Liver (tissue), 7 donors: ENCODE measurements at regions not wholly inside any gene's neighbourhood (a gene's known extent, or its start where the extent isn't known, plus 50 kb on each side); places are given as distances from the start of the nearest gene placed in this dataset.
"Not testable (repeated sequence)": the region's sequence is repeated elsewhere in the genome, so short reads cannot be mapped to it uniquely, and the experiment has no call there.

Source experiments
- DNase-seq: peaks from one replicate; pipeline ENCODE4 v3.0.0-alpha.2; 2017; ENCODE audit warnings: low spot score
- H3K27ac ChIP-seq, 2 donors: one replicate each; pipeline ENCODE4 v1.7.0; 2013; ENCODE audit warnings: inconsistent platforms in 2 of 2, low read length in 2 of 2, control low read depth in 1 of 2, low read depth in 1 of 2, mild to moderate bottlenecking in 1 of 2
- H3K27me3 ChIP-seq, 4 donors: one replicate each; pipeline versions ENCODE4 v1.6.1 to v1.7.0; 2013; ENCODE audit warnings: low read length in 3 of 4, inconsistent platforms in 1 of 4, mild to moderate bottlenecking in 1 of 4, moderate library complexity in 1 of 4; ENCODE audit not compliant: control insufficient read depth in 4 of 4, insufficient read depth in 4 of 4
- H3K36me3 ChIP-seq, 4 donors: one replicate each; pipeline versions ENCODE4 v1.6.1 to v1.7.0; 2013; ENCODE audit warnings: low read length in 3 of 4, mild to moderate bottlenecking in 3 of 4, low read depth in 1 of 4, moderate library complexity in 1 of 4; ENCODE audit not compliant: control insufficient read depth in 4 of 4, insufficient read depth in 3 of 4
- H3K4me1 ChIP-seq, 4 donors: one replicate each; pipeline versions ENCODE4 v1.6.1 to v1.7.0; 2013; ENCODE audit warnings: low read length in 3 of 4, mild to moderate bottlenecking in 3 of 4, moderate library complexity in 1 of 4; ENCODE audit not compliant: control insufficient read depth in 4 of 4, insufficient read depth in 4 of 4
- H3K4me3 ChIP-seq, 3 donors: one replicate each; pipeline versions ENCODE4 v1.6.1 to v1.7.0; 2013; ENCODE audit warnings: low read length in 3 of 3, control low read depth in 1 of 3, low read depth in 1 of 3, mild to moderate bottlenecking in 1 of 3
- H3K9ac ChIP-seq, 2 donors: one replicate each; pipeline ENCODE4 v1.7.0; 2013; ENCODE audit warnings: low read length in 2 of 2, mild to moderate bottlenecking in 2 of 2, moderate library complexity in 2 of 2, control low read depth in 1 of 2, low read depth in 1 of 2
- H3K9me3 ChIP-seq, 4 donors: one replicate each; pipeline versions ENCODE4 v1.6.1 to v1.7.0; 2013; ENCODE audit warnings: low read length in 3 of 4; ENCODE audit not compliant: control insufficient read depth in 4 of 4
- EGR1 ChIP-seq, 2 donors: IDR thresholded peaks; 2 replicates each; pipeline ENCODE4 v1.6.1; 2016 to 2018; ENCODE audit warnings: antibody characterized with exemption in 2 of 2, low read depth in 2 of 2
- FOXA1 ChIP-seq: IDR thresholded peaks from 2 replicates; pipeline ENCODE4 v1.6.1; 2016; ENCODE audit warnings: antibody characterized with exemption
- FOXA2 ChIP-seq: IDR thresholded peaks from 2 replicates; pipeline ENCODE4 v1.6.1; 2016; ENCODE audit warnings: antibody characterized with exemption
- GABPA ChIP-seq, 2 donors: IDR thresholded peaks in 1 of 2; conservative IDR thresholded peaks in 1 of 2; 2 replicates each; pipeline ENCODE4 v1.6.1; 2016; ENCODE audit warnings: antibody characterized with exemption in 2 of 2, mild to moderate bottlenecking in 1 of 2, moderate library complexity in 1 of 2
- HNF4A ChIP-seq, 2 donors: conservative IDR thresholded peaks; 2 replicates each; pipeline ENCODE4 v1.6.1; 2016; ENCODE audit warnings: antibody characterized with exemption in 2 of 2, mild to moderate bottlenecking in 2 of 2
- HNF4G ChIP-seq: IDR thresholded peaks from 2 replicates; pipeline ENCODE4 v1.6.1; 2016; ENCODE audit warnings: antibody characterized with exemption
- JUND ChIP-seq, 2 donors: IDR thresholded peaks; 2 replicates each; pipeline ENCODE4 v1.6.1; 2016; ENCODE audit warnings: antibody characterized with exemption in 2 of 2
- SP1 ChIP-seq: IDR thresholded peaks from 2 replicates; pipeline ENCODE4 v1.6.1; 2018; ENCODE audit warnings: antibody characterized with exemption, mild to moderate bottlenecking
- YY1 ChIP-seq: IDR thresholded peaks from 2 replicates; pipeline ENCODE4 v1.6.1; 2016; ENCODE audit warnings: antibody characterized with exemption, mild to moderate bottlenecking
- WGBS: extraction: QIAGEN DNeasy Blood & Tissue Kit; methylation state at CpG from one replicate; pipeline ENCODE4 v1.1.7; 2013; 5-methylcytosine and 5-hydroxymethylcytosine counted together
- TF ChIP-seq, protein P1 (sequence below): IDR thresholded peaks from 2 replicates; pipeline ENCODE4 v1.6.1; 2016; ENCODE audit warnings: antibody characterized with exemption
- TF ChIP-seq, protein P2 (sequence below): IDR thresholded peaks from 2 replicates; pipeline ENCODE4 v1.6.1; 2016; ENCODE audit warnings: antibody characterized with exemption, mild to moderate bottlenecking
- donor health status: healthy.
- donor health status: healthy.
- donor health status: healthy.
- donor health status: healthy.

DNA sequence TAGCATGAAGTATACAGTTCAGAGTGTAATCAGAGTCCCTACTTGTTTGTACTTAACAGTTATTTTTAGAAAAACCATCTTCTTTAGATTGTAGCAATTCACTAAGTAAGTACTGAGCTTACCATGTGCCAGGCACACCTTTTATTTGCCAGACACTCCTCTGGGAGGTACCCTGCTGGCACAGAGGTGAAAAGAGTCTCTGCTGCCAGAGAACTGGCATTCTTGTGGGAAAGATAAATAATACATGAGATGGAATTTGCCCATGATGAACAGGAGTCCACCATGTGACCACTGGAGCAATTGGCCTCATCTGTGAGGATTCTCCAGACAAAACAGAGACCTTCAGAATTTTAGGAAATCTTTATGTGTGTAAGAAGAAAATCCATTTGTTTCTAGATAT is 199.3 kb upstream of the SLC16A7 start:
- Histone ChIP-seq H3K4me3 (no peak overlapping the region), H3K27me3 (peaks cover 0 to 3% (median 0%) of the 10 kb centered on the region in 4 donors), H3K36me3 (no peaks in the 10 kb centered on the region), H3K9ac (no peak overlapping the region), H3K9me3 (peaks cover 0 to 2% (median 0%) of the 10 kb centered on the region in 4 donors), H3K4me1 (peaks cover 0 to 2% (median 0%) of the 10 kb centered on the region in 4 donors), H3K27ac (no peak overlapping the region)
- TF ChIP-seq SP1 (peak; percentile 16), HNF4G (peak; percentile 21), HNF4A (conservative IDR thresholded peaks at IDR 0.05) (peak; percentile 73 to 75), GABPA (IDR thresholded peaks at IDR 0.05 in 1 of 2, conservative IDR thresholded peaks at IDR 0.05 in 1 of 2) (no peak), FOXA1 (no peak), JUND (IDR thresholded peaks at IDR 0.05) (no peak), FOXA2 (no peak)
- TF ChIP-seq, protein P1, sequence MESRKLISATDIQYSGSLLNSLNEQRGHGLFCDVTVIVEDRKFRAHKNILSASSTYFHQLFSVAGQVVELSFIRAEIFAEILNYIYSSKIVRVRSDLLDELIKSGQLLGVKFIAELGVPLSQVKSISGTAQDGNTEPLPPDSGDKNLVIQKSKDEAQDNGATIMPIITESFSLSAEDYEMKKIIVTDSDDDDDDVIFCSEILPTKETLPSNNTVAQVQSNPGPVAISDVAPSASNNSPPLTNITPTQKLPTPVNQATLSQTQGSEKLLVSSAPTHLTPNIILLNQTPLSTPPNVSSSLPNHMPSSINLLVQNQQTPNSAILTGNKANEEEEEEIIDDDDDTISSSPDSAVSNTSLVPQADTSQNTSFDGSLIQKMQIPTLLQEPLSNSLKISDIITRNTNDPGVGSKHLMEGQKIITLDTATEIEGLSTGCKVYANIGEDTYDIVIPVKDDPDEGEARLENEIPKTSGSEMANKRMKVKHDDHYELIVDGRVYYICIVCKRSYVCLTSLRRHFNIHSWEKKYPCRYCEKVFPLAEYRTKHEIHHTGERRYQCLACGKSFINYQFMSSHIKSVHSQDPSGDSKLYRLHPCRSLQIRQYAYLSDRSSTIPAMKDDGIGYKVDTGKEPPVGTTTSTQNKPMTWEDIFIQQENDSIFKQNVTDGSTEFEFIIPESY, result no peak
- DNase-seq, result no peak

DNA sequence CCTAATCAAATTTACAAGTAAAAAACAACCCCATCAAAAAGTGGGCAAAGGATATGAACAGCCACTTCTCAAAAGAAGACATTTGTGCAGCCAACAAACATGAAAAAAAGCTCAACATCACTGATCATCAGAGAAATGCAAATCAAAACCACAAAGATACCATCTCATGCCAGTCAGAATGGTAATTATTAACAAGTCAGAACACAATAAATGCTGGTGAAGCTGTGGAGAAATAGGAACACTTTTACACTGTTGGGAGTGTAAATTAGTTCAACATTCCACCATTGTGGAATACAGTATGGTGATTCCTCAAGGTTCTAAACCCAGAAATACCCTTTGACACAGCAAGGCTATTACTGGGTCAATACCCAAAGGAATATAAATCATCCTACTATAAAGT is 200.5 kb upstream of the SLC16A7 start:
- not testable (repeated sequence) for H3K36me3 ChIP-seq, DNase-seq, H3K27ac ChIP-seq, H3K4me3 ChIP-seq, H3K27me3 ChIP-seq, H3K9ac ChIP-seq, H3K4me1 ChIP-seq, H3K9me3 ChIP-seq

DNA sequence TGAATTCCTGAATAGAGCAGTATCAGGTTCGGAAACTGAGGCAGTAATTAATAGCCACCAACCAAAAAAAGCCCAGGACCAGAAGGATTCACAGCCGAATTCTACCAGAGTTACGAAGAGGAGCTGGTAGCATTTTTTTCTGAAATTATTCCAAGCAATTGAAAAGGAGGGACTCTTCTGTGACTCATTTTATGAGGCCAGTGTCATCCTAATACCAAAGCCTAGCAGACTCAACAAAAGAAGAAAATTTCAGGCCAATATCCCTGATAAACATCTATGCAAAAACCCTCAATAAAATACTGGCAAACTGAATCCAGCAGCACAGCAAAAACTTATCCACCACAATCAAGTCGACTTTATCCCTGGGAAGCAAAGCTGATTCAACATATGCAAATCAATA is 202.3 kb upstream of the SLC16A7 start:
- Histone ChIP-seq H3K27ac (no peak overlapping the region), H3K4me1 (peaks cover 0 to 2% (median 0%) of the 10 kb centered on the region in 4 donors), H3K9me3 (peaks cover 0 to 4% (median 0%) of the 10 kb centered on the region in 4 donors), H3K36me3 (no peaks in the 10 kb centered on the region), H3K9ac (no peak overlapping the region), H3K4me3 (no peak overlapping the region), H3K27me3 (peaks cover 0 to 2% (median 0%) of the 10 kb centered on the region in 4 donors)
- no peak for DNase-seq
- TF ChIP-seq YY1 (no peak), JUND (IDR thresholded peaks at IDR 0.05) (no peak), EGR1 (IDR thresholded peaks at IDR 0.05; ENCODE audit: low read depth in 2 of 2) (no peak), HNF4A (conservative IDR thresholded peaks at IDR 0.05) (no peak)
- TF ChIP-seq, protein P2, sequence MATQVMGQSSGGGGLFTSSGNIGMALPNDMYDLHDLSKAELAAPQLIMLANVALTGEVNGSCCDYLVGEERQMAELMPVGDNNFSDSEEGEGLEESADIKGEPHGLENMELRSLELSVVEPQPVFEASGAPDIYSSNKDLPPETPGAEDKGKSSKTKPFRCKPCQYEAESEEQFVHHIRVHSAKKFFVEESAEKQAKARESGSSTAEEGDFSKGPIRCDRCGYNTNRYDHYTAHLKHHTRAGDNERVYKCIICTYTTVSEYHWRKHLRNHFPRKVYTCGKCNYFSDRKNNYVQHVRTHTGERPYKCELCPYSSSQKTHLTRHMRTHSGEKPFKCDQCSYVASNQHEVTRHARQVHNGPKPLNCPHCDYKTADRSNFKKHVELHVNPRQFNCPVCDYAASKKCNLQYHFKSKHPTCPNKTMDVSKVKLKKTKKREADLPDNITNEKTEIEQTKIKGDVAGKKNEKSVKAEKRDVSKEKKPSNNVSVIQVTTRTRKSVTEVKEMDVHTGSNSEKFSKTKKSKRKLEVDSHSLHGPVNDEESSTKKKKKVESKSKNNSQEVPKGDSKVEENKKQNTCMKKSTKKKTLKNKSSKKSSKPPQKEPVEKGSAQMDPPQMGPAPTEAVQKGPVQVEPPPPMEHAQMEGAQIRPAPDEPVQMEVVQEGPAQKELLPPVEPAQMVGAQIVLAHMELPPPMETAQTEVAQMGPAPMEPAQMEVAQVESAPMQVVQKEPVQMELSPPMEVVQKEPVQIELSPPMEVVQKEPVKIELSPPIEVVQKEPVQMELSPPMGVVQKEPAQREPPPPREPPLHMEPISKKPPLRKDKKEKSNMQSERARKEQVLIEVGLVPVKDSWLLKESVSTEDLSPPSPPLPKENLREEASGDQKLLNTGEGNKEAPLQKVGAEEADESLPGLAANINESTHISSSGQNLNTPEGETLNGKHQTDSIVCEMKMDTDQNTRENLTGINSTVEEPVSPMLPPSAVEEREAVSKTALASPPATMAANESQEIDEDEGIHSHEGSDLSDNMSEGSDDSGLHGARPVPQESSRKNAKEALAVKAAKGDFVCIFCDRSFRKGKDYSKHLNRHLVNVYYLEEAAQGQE, result no peak
- 80% methylated on average over 4 of the region's 4 CpGs for WGBS
